Prostate gland (tissue), 2 donors: ENCODE measurements at regions not wholly inside any gene's neighbourhood (a gene's known extent, or its start where the extent isn't known, plus 50 kb on each side); places are given as distances from the start of the nearest gene placed in this dataset.

Experiments used
- DNase-seq: peaks from one replicate; pipeline ENCODE4 v3.0.0-alpha.2; 2019; ENCODE audit warnings: low spot score
- H3K27ac ChIP-seq, 2 donors: fragments of 200-600 bp; sonication (generic); 2 replicates each; pipeline ENCODE4 v1.5.1; 2017 to 2019
- H3K27me3 ChIP-seq: fragments of 200-600 bp; sonication (generic); replicated peaks from 2 replicates; pipeline ENCODE4 v1.5.1; 2019; ENCODE audit not compliant: insufficient read depth
- H3K36me3 ChIP-seq, 2 donors: fragments of 200-600 bp; sonication (generic); 1 replicate in 1 of 2; 2 replicates in 1 of 2; pipeline versions ENCODE4 v1.5.1 to v1.8.1; 2017 to 2019
- H3K4me1 ChIP-seq: fragments of 200-600 bp; sonication (generic); replicated peaks from 2 replicates; pipeline ENCODE4 v1.5.1; 2019
- H3K4me3 ChIP-seq, 2 donors: fragments of 200-600 bp; sonication (generic); 2 replicates each; pipeline ENCODE4 v1.5.1; 2017 to 2019
- H3K9me3 ChIP-seq: fragments of 200-600 bp; sonication (generic); 2 replicates; pipeline ENCODE4 v1.5.1; 2017
- CTCF ChIP-seq, 4 experiments: fragments of 200-600 bp in 2 of 4; fragments of 450-650 bp in 2 of 4; sonication (generic) in 2 of 4; IDR thresholded peaks; 1 replicate in 3 of 4; 2 replicates in 1 of 4; pipeline ENCODE4 v1.5.1; 2016 to 2019; ENCODE audit warnings: antibody characterized with exemption in 4 of 4, mild to moderate bottlenecking in 2 of 4, moderate library complexity in 2 of 4
- POLR2A ChIP-seq: fragments of 450-650 bp; IDR thresholded peaks from one replicate; pipeline ENCODE4 v1.6.1; 2016; ENCODE audit warnings: antibody characterized with exemption, mild to moderate bottlenecking
- POLR2AphosphoS5 ChIP-seq: sonication (generic); formaldehyde crosslinking; IDR thresholded peaks from one replicate; pipeline ENCODE4 v1.6.1; 2017; ENCODE audit warnings: antibody characterized with exemption
- WGBS: methylation state at CpG from one replicate; pipeline ENCODE4 v1.1.5; 2018; 5-methylcytosine and 5-hydroxymethylcytosine counted together
- intact Hi-C: fragments of 100-400 bp; cut with DNase I; formaldehyde crosslinking; loops from one replicate; pipeline ENCODE4 v1.14.2; 2022

- no peak overlapping the region for H3K27ac ChIP-seq
- H3K4me1 ChIP-seq = no peaks in the 10 kb centered on the region
- no peak overlapping the region for H3K4me3 ChIP-seq
- no peaks in the 10 kb centered on the region for H3K9me3 ChIP-seq
- no peaks in the 10 kb centered on the region for H3K36me3 ChIP-seq
- 90% methylated on average over 9 of the region's 9 CpGs for WGBS
- DNase-seq = no peak
- intact Hi-C loops = loop anchor here (1.0 to 10.0 kb wide), 3 partner anchors 330 to 635 kb away; no protein-coding TSS in a partner anchor
- H3K27me3 ChIP-seq = no peaks in the 10 kb centered on the region
- TF ChIP-seq POLR2A (no peak), POLR2AphosphoS5 (no peak), CTCF (IDR thresholded peaks at IDR 0.05) (no peak)
Observed at GRCh38 chr1:115139381-115139780, 50.1 kb upstream of the TSPAN2 start.
